Activated T-helper 2 cell treated with anti-CD3 and anti-CD28 coated beads, Interferon-gamma antibody, Interleukin-2, Interleukin-4, amounts not matched to agents 10 μg/mL and 5 μg/mL and 100 μg/mL, durations not matched to agents 14 hours and 24 hours and 36 hours (primary cell): ENCODE measurements at regions not wholly inside any gene's neighbourhood (a gene's known extent, or its start where the extent isn't known, plus 50 kb on each side); places are given as distances from the start of the nearest gene placed in this dataset.

Source experiments
- DNase-seq: peaks from one replicate; pipeline ENCODE4 v3.0.0; 2021; ENCODE audit warnings: low spot score
- H3K27ac Mint-ChIP-seq: one replicate; pipeline ENCODE4 v1.8.0; 2021; ENCODE audit warnings: mixed read lengths
- H3K27me3 Mint-ChIP-seq: one replicate; pipeline ENCODE4 v1.8.0; 2021; ENCODE audit warnings: low read depth, mixed read lengths
- H3K36me3 Mint-ChIP-seq: one replicate; pipeline ENCODE4 v1.8.0; 2021; ENCODE audit warnings: low read depth, mixed read lengths
- H3K4me1 Mint-ChIP-seq: one replicate; pipeline ENCODE4 v1.8.0; 2021; ENCODE audit warnings: low read depth, mixed read lengths
- H3K4me3 Mint-ChIP-seq: one replicate; pipeline ENCODE4 v1.8.0; 2021; ENCODE audit warnings: low read depth, mild to moderate bottlenecking, moderate library complexity, mixed read lengths
- H3K9me3 Mint-ChIP-seq: one replicate; pipeline ENCODE4 v1.8.0; 2021; ENCODE audit warnings: mixed read lengths
- intact Hi-C: fragments of 100-400 bp; cut with micrococcal nuclease; formaldehyde crosslinking; loops from one replicate; pipeline ENCODE4 v1.15.1; 2023

GRCh38 chr1:208885650-208886049 is 641.5 kb upstream of the PLXNA2 start:
- H3K4me3 Mint-ChIP-seq, result no peak overlapping the region
- no peaks in the 10 kb centered on the region for H3K36me3 Mint-ChIP-seq
- intact Hi-C loops, result no loop called here
- no peaks in the 10 kb centered on the region for H3K4me1 Mint-ChIP-seq
- H3K9me3 Mint-ChIP-seq, result no peaks in the 10 kb centered on the region
- no peaks in the 10 kb centered on the region for H3K27me3 Mint-ChIP-seq
- no peak for DNase-seq
- no peak overlapping the region for H3K27ac Mint-ChIP-seq

DNA sequence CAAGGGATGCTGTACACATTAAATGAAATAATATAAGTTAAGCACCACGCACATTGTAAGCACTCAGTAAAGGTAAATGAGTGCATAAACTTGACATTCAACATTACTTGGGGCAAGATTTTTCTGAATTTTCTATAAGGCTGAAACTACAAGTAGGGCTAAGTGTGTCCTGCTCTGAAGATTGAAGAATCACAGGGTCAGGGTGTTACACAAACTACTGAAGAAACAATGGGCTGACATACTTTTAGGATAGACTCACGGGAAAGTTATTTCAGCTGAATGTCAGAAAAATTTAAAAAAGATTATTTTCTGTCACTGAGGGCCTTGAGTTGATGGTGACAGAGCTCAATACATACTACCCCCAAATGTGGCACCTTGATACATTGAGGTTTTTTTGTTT is 644.2 kb upstream of the PLXNA2 start:
- DNase-seq, result no peak
- Mint-ChIP-seq H3K27ac (no peak overlapping the region), H3K9me3 (no peaks in the 10 kb centered on the region), H3K27me3 (no peaks in the 10 kb centered on the region), H3K36me3 (no peaks in the 10 kb centered on the region), H3K4me1 (no peaks in the 10 kb centered on the region), H3K4me3 (no peak overlapping the region)
- intact Hi-C loops, result no loop called here

DNA sequence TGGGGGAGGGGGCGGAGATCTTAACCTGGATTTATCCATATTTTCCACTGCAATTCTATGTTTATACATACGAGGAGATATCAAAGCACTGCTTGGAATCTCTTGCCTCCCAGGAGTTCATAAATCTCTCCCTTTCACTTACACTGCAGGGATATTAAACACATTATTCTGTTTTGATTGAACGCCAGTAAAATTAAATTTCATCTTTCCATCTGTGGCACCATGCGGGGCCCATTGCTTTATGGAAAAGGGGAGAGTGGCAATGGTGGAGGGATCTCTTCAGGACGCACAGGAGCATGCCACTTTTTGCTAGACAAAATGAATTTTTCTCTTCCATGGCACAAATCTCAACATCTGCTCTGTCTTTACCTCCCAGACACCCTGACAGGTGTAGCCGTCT is 648.0 kb upstream of the PLXNA2 start:
- no peaks in the 10 kb centered on the region for H3K9me3 Mint-ChIP-seq
- H3K27me3 Mint-ChIP-seq, result no peaks in the 10 kb centered on the region
- H3K4me1 Mint-ChIP-seq, result no peaks in the 10 kb centered on the region
- no peaks in the 10 kb centered on the region for H3K36me3 Mint-ChIP-seq
- H3K27ac Mint-ChIP-seq, result no peak overlapping the region
- H3K4me3 Mint-ChIP-seq, result no peak overlapping the region
- DNase-seq, result no peak
- intact Hi-C loops, result no loop called here

GRCh38 chr1:208893251-208893650 is 649.1 kb upstream of the PLXNA2 start:
- intact Hi-C loops, result no loop called here
- no peak for DNase-seq

GRCh38 chr1:208895181-208895580 is 651.0 kb upstream of the PLXNA2 start:
- H3K9me3 Mint-ChIP-seq, result no peaks in the 10 kb centered on the region
- no peaks in the 10 kb centered on the region for H3K27me3 Mint-ChIP-seq
- no peaks in the 10 kb centered on the region for H3K36me3 Mint-ChIP-seq
- DNase-seq, result no peak
- intact Hi-C loops, result no loop called here
- H3K4me1 Mint-ChIP-seq, result no peaks in the 10 kb centered on the region
- H3K27ac Mint-ChIP-seq, result no peak overlapping the region
- H3K4me3 Mint-ChIP-seq, result no peak overlapping the region

More at GRCh38 chr1:208893251-208893650, 649.1 kb upstream of the PLXNA2 start:
- no peaks in the 10 kb centered on the region for H3K9me3 Mint-ChIP-seq
- H3K36me3 Mint-ChIP-seq, result no peaks in the 10 kb centered on the region
- no peaks in the 10 kb centered on the region for H3K27me3 Mint-ChIP-seq
- H3K27ac Mint-ChIP-seq, result no peak overlapping the region
- H3K4me3 Mint-ChIP-seq, result no peak overlapping the region
- H3K4me1 Mint-ChIP-seq, result no peaks in the 10 kb centered on the region

DNA sequence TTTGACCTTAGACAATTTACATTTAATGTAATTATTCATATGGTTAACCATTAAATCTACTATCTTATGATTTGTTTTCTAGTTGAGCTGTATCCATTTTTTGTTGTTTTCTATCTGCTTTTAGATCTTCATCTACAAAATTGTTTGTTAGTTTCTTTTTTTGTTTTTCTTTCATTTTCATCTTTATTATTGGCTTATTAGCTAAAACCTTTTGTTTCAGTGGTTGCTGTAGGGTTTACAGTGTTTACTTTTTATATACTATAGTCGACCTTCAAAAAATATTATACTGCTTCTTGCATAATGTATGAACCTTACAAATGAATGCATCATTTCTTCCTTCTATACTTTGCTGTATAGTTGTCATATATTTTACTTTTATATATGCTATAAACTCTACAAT is 651.6 kb upstream of the PLXNA2 start:
- intact Hi-C loops, result no loop called here
- H3K4me3 Mint-ChIP-seq, result no peak overlapping the region
- H3K27ac Mint-ChIP-seq, result no peak overlapping the region
- DNase-seq, result no peak
- H3K9me3 Mint-ChIP-seq, result no peaks in the 10 kb centered on the region
- H3K36me3 Mint-ChIP-seq, result no peaks in the 10 kb centered on the region
- H3K4me1 Mint-ChIP-seq, result no peaks in the 10 kb centered on the region
- no peaks in the 10 kb centered on the region for H3K27me3 Mint-ChIP-seq

GRCh38 chr1:208896768-208897167 is 652.6 kb upstream of the PLXNA2 start:
- Mint-ChIP-seq H3K4me3 (no peak overlapping the region), H3K27me3 (no peaks in the 10 kb centered on the region), H3K27ac (no peak overlapping the region), H3K36me3 (no peaks in the 10 kb centered on the region), H3K4me1 (no peaks in the 10 kb centered on the region), H3K9me3 (no peaks in the 10 kb centered on the region)
- no peak for DNase-seq
- intact Hi-C loops, result no loop called here

- Mint-ChIP-seq H3K36me3 (no peaks in the 10 kb centered on the region), H3K9me3 (no peaks in the 10 kb centered on the region), H3K4me1 (no peaks in the 10 kb centered on the region), H3K27ac (no peak overlapping the region), H3K27me3 (no peaks in the 10 kb centered on the region), H3K4me3 (no peak overlapping the region)
- DNase-seq, result no peak
- intact Hi-C loops, result no loop called here
Measured at GRCh38 chr1:208899438-208899837, 655.3 kb upstream of the PLXNA2 start.

GRCh38 chr1:208903251-208903905 is 659.2 kb upstream of the PLXNA2 start:
- no peaks in the 10 kb centered on the region for H3K36me3 Mint-ChIP-seq
- no peak overlapping the region for H3K4me3 Mint-ChIP-seq
- DNase-seq, result no peak
- intact Hi-C loops, result no loop called here
- no peaks in the 10 kb centered on the region for H3K27me3 Mint-ChIP-seq
- no peak overlapping the region for H3K27ac Mint-ChIP-seq
- H3K4me1 Mint-ChIP-seq, result no peaks in the 10 kb centered on the region
- H3K9me3 Mint-ChIP-seq, result no peaks in the 10 kb centered on the region

- intact Hi-C loops, result no loop called here
- H3K27me3 Mint-ChIP-seq, result no peaks in the 10 kb centered on the region
- no peaks in the 10 kb centered on the region for H3K4me1 Mint-ChIP-seq
- no peak overlapping the region for H3K4me3 Mint-ChIP-seq
- no peak for DNase-seq
- no peak overlapping the region for H3K27ac Mint-ChIP-seq
- H3K9me3 Mint-ChIP-seq, result no peaks in the 10 kb centered on the region
- no peaks in the 10 kb centered on the region for H3K36me3 Mint-ChIP-seq
Measured at GRCh38 chr1:208907790-208908189, 663.6 kb upstream of the PLXNA2 start.

DNA sequence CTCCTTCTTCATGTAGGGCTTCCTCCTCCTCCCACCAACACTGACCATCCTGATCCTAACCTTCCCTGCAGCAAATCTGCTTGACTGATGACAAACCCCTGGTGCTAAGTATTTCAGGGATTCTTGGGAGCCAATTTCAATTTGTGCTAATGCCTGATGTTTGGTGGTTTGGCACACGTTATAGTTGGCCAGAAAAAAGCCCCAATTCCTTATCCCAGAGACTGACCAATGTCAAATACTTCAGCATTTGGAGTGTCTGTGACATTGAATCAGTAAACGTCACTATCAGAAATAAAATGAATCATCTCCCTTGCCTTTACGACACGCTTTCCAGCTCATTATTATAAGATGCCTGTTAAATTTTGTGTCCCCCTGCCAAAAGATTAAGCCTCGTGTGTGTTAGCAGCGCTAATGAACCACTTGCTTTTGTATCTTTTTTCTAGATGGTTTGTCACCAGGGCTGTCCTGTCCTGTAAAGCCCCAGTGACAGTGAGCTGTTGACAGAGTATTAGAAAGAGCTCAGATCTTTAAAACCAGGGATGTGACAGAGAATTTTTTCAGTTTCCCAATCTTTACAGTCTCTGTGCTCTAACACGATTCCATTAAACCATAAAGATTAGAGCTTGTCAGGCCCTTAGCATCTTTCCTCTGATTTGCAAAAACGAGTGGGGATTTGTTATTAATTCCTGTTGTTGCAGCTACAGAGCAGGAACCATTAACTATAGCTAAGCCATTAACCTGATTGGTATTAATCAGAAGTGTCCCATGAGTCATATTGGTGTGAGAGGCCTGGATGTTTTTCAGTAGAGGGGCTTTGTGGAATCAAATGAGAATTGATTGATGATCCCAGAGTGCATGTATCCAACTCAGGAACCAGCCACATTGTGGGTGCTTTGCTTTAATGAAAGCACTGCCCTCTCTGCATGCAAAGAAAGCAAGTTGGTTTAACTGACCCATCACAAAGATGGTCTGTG is 665.1 kb upstream of the PLXNA2 start:
- H3K4me3 Mint-ChIP-seq, result no peak overlapping the region
- no peaks in the 10 kb centered on the region for H3K4me1 Mint-ChIP-seq
- no peak for DNase-seq
- no peaks in the 10 kb centered on the region for H3K9me3 Mint-ChIP-seq
- intact Hi-C loops, result no loop called here
- no peaks in the 10 kb centered on the region for H3K27me3 Mint-ChIP-seq
- no peak overlapping the region for H3K27ac Mint-ChIP-seq
- no peaks in the 10 kb centered on the region for H3K36me3 Mint-ChIP-seq

DNA sequence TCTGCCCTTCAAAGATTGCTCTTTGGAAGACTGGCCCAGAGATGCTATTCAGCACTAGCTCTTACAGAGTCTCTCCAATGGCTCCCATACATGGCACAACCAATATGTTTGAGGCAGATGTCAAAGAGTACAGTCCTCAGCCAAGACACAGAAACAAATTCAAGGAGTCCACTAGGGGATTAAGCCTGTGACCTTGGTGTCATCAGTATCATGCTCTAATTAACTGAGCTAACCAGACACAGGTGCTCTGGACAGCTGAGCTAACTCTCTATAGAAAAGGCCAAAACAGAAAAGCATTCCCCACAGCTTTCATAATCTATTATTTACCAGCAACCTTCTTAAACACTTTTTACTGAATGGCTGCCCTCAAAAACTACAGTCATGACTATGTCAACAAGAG is 666.0 kb upstream of the PLXNA2 start:
- intact Hi-C loops, result no loop called here
- no peak overlapping the region for H3K27ac Mint-ChIP-seq
- H3K4me1 Mint-ChIP-seq, result no peaks in the 10 kb centered on the region
- H3K36me3 Mint-ChIP-seq, result no peaks in the 10 kb centered on the region
- no peak overlapping the region for H3K4me3 Mint-ChIP-seq
- no peak for DNase-seq
- no peaks in the 10 kb centered on the region for H3K27me3 Mint-ChIP-seq
- no peaks in the 10 kb centered on the region for H3K9me3 Mint-ChIP-seq

- H3K9me3 Mint-ChIP-seq, result no peaks in the 10 kb centered on the region
- no peaks in the 10 kb centered on the region for H3K36me3 Mint-ChIP-seq
- no peaks in the 10 kb centered on the region for H3K4me1 Mint-ChIP-seq
- no peak overlapping the region for H3K27ac Mint-ChIP-seq
- intact Hi-C loops, result no loop called here
- no peak overlapping the region for H3K4me3 Mint-ChIP-seq
- no peaks in the 10 kb centered on the region for H3K27me3 Mint-ChIP-seq
- no peak for DNase-seq
Measured at GRCh38 chr1:208917281-208917680, 666.2 kb upstream of the CAMK1G start.
